MCF 10A (cell line): ENCODE measurements at regions not wholly inside any gene's neighbourhood (a gene's known extent, or its start where the extent isn't known, plus 50 kb on each side); places are given as distances from the start of the nearest gene placed in this dataset.
A peak's percentile ranks its signal among the peaks of the same experiment; 100 is the strongest.

Experiments used
- BruUV-seq: library from RNA; stranded (reverse); fragments of 400-500 nt; replicated peaks from 2 replicates; lab custom pipeline; 2021; lab: Mats Ljungman, UMichigan
- CTCF ChIA-PET: fragments of 300-600 bp; sonication (Branson Sonifier 250); formaldehyde crosslinking; extraction: SDS; loops from one replicate; lab custom pipeline; 2021; ENCODE audit warnings: antibody characterized with exemption, inconsistent platforms; lab: Yijun Ruan, JAX
- POLR2A ChIA-PET: fragments of 300-600, 350-650 bp; sonication (Branson Sonifier 250); formaldehyde crosslinking; extraction: SDS; loops from one replicate; lab custom pipeline; 2020; ENCODE audit warnings: antibody characterized with exemption, inconsistent platforms; lab: Yijun Ruan, JAX
- DNase-seq: peaks from one replicate; pipeline ENCODE4 v3.0.0-alpha.2; 2018; ENCODE audit not compliant: unreplicated experiment
- H3K27ac Mint-ChIP-seq: one replicate; pipeline ENCODE4 v1.8.0; 2022; ENCODE audit warnings: mild to moderate bottlenecking, low read depth, mixed read lengths; ENCODE audit not compliant: unreplicated experiment
- H3K27me3 Mint-ChIP-seq: one replicate; pipeline ENCODE4 v1.8.0; 2022; ENCODE audit warnings: mixed read lengths; ENCODE audit not compliant: insufficient read depth, unreplicated experiment
- H3K36me3 Mint-ChIP-seq: one replicate; pipeline ENCODE4 v1.8.0; 2022; ENCODE audit warnings: mild to moderate bottlenecking, moderate library complexity, mixed read lengths; ENCODE audit not compliant: insufficient read depth, unreplicated experiment
- H3K4me1 Mint-ChIP-seq: one replicate; pipeline ENCODE4 v1.8.0; 2022; ENCODE audit warnings: mixed read lengths; ENCODE audit not compliant: insufficient read depth, unreplicated experiment
- H3K4me3 Mint-ChIP-seq: one replicate; pipeline ENCODE4 v1.8.0; 2022; ENCODE audit warnings: mild to moderate bottlenecking, moderate library complexity, mixed read lengths; ENCODE audit not compliant: unreplicated experiment
- H3K9me3 Mint-ChIP-seq: one replicate; pipeline ENCODE4 v1.8.0; 2022; ENCODE audit warnings: mixed read lengths; ENCODE audit not compliant: unreplicated experiment
- CTCF ChIP-seq: fragments of 200-600 bp; IDR thresholded peaks from one replicate; pipeline ENCODE4 v1.8.0; 2022; ENCODE audit warnings: antibody characterized with exemption, mild to moderate bottlenecking; ENCODE audit not compliant: unreplicated experiment
- intact Hi-C: fragments of 100-400 bp; cut with micrococcal nuclease; formaldehyde crosslinking; loops from 2 replicates; pipeline ENCODE4 v1.14.1; 2022

DNA sequence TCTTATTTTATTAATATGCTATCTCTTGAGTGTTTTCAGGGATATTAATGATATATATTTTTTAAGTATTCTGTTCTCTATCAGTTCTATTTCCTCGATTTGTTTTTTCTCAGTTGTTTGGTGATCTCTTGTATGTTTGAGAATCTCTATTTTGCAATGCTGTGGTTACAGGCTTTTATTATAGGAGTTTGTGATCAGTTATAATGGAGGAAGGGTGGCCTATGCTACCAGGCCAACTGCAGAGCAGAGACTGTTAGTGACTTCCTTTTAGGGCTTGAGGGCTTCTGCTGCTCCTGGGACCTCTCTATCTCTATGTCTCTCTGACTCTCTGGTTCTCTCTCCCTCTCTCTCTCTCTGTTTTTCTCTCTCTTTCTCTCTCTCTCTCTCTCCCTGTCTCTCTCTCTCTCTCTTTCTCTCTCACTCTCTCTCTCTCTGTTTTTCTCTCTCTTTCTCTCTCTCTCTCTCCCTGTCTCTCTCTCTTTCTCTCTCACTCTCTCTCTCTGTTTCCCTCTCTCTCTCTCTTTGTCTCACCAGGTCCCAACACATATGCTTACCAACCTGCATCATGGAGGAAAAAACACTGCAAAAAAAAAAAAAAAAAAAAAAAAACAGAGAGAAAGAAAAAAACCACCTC, 69.4 kb upstream of the CAV2 start:
- TF ChIP-seq CTCF: no peak
- no TSS peak for BruUV-seq
- DNase-seq: no peak
- ChIA-PET POLR2A (no interaction called here), CTCF (interaction anchor here (0.8 kb wide), 1 partner anchor 96 kb away, joined by 3 read pairs; no protein-coding TSS in a partner anchor)
- no peaks in the 10 kb centered on the region for H3K27me3 Mint-ChIP-seq
- peaks cover 5% of the 10 kb centered on the region for H3K9me3 Mint-ChIP-seq
- H3K4me3 Mint-ChIP-seq: no peak overlapping the region
- H3K4me1 Mint-ChIP-seq: peaks cover 53% of the 10 kb centered on the region
- peak overlapping the region; percentile 28 for H3K27ac Mint-ChIP-seq
- H3K36me3 Mint-ChIP-seq: no peaks in the 10 kb centered on the region
- intact Hi-C loops: loop anchor here (5.0 to 10.0 kb wide), 2 partner anchors 73 to 115 kb away; no protein-coding TSS in a partner anchor

DNA sequence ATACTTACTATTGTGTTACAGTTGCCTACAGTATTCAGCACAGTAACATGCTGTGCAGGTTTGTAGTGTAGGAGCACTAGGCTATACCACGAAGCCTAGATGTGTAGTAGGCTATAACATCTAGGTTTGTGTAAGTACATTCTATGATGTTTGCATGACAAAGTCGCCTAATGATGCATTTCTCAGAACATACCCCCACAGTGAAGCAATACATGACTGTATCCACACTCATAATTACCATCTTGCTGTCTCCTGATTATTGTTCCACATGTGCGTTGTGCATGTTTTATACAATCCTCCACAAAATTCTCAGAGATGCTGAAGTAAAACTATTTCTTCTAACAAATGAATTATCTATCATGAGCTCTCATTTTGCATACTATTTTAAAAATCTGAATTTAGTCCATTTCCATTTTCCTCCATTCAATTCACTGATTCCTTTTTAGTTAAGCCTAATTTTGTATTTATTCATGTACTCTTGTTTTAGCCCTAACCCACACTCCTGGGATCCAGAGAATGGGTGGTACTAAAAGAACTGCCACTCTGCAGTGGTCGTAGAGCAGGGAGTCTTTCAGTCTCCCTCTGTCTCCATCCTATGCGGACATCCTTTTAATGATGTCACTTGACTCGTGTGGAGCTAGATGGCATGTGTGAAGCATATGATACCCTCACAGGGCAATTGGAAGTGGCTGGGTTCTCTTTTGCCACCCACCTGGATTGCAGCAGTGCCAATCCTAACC, 67.6 kb upstream of the CAV2 start:
- Mint-ChIP-seq H3K9me3 (peaks cover 5% of the 10 kb centered on the region), H3K36me3 (peaks cover 6% of the 10 kb centered on the region), H3K27ac (no peak overlapping the region), H3K4me3 (no peak overlapping the region), H3K4me1 (peaks cover 44% of the 10 kb centered on the region), H3K27me3 (no peaks in the 10 kb centered on the region)
- POLR2A ChIA-PET: interaction anchor here (0.6 to 2.4 kb wide), 6 partner anchors 9 to 173 kb away, joined by 3 to 13 read pairs (median 4); no protein-coding TSS in a partner anchor
- no peak for TF ChIP-seq CTCF
- no peak for DNase-seq
- intact Hi-C loops: no loop called here
- CTCF ChIA-PET: interaction anchor here (0.7 to 1.0 kb wide), 3 partner anchors 92 to 178 kb away, joined by 4 to 5 read pairs (median 4); no protein-coding TSS in a partner anchor
- BruUV-seq: no TSS peak

- H3K9me3 Mint-ChIP-seq: peaks cover 5% of the 10 kb centered on the region
- no TSS peak for BruUV-seq
- ChIA-PET CTCF (interaction anchor here (0.5 to 1.0 kb wide), 3 partner anchors 91 to 191 kb away, joined by 3 to 5 read pairs (median 4); no protein-coding TSS in a partner anchor), POLR2A (interaction anchor here (0.6 to 2.4 kb wide), 6 partner anchors 9 to 174 kb away, joined by 3 to 13 read pairs (median 4); no protein-coding TSS in a partner anchor)
- H3K4me1 Mint-ChIP-seq: peaks cover 39% of the 10 kb centered on the region
- no peak for TF ChIP-seq CTCF
- DNase-seq: no peak
- H3K4me3 Mint-ChIP-seq: no peak overlapping the region
- peaks cover 6% of the 10 kb centered on the region for H3K36me3 Mint-ChIP-seq
- no peak overlapping the region for H3K27ac Mint-ChIP-seq
- intact Hi-C loops: no loop called here
- no peaks in the 10 kb centered on the region for H3K27me3 Mint-ChIP-seq
These were observed 67.0 kb upstream of the CAV2 start for GRCh38 chr7:116432527-116432916.

DNA sequence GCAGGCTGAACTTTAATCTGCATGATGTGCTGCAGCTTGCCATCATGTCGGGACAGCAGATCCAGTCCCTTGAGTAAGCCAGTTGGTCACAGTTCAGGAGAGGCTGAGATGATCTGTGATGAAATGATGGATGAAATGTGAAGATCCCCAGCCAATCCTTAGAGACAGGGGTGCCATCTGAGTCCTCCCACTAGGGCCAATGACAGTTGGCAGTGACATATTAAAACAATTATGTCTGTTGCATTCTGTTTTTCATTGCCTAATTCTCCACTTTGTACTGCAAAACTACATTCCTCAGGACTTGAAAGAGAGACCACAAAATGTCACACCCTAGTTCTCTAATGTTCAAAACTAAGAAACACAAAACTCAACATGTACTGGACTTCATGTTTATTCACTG, 66.3 kb upstream of the CAV2 start:
- BruUV-seq: no TSS peak
- peaks cover 6% of the 10 kb centered on the region for H3K36me3 Mint-ChIP-seq
- intact Hi-C loops: no loop called here
- peak overlapping the region; percentile 90 for H3K27ac Mint-ChIP-seq
- DNase-seq: no peak
- ChIA-PET POLR2A (interaction anchor here (1.0 to 2.4 kb wide), 3 partner anchors 9 to 174 kb away, joined by 3 to 13 read pairs (median 4); no protein-coding TSS in a partner anchor), CTCF (interaction anchor here (0.5 to 1.0 kb wide), 2 partner anchors 90 to 191 kb away, joined by 3 to 4 read pairs; no protein-coding TSS in a partner anchor)
- H3K9me3 Mint-ChIP-seq: peaks cover 4% of the 10 kb centered on the region
- H3K4me1 Mint-ChIP-seq: peaks cover 39% of the 10 kb centered on the region
- H3K27me3 Mint-ChIP-seq: no peaks in the 10 kb centered on the region
- H3K4me3 Mint-ChIP-seq: no peak overlapping the region
- no peak for TF ChIP-seq CTCF
